ENCODE measurements at regions not wholly inside any gene's neighbourhood (a gene's known extent, or its start where the extent isn't known, plus 50 kb on each side); places are given as distances from the start of the nearest gene placed in this dataset.

- no peaks in the 10 kb centered on the region for H3K79me2 ChIP-seq (replicated peaks; ENCODE audit: insufficient read depth)
- peaks cover 12% of the 10 kb centered on the region for H3K9me2 ChIP-seq (ENCODE audit: insufficient read depth)
- DNase-seq (ENCODE audit: low spot score): peak; percentile 29
- Mint-ChIP-seq H3K27me3 (ENCODE audit: insufficient read depth, low read depth, poor library complexity) (peaks cover 4% of the 10 kb centered on the region), H3K4me3 (no peak overlapping the region), H3K27ac (no peak overlapping the region), H3K36me3 (ENCODE audit: low read depth) (no peaks in the 10 kb centered on the region), H3K4me1 (peaks cover 33% of the 10 kb centered on the region), H3K9me3 (no peaks in the 10 kb centered on the region)
- no peaks in the 10 kb centered on the region for H3F3A ChIP-seq (replicated peaks; ENCODE audit: low read depth)
- no peak overlapping the region for H3K27ac ChIP-seq (ENCODE audit: low read depth)
- no peaks in the 10 kb centered on the region for H3K27me3 ChIP-seq (ENCODE audit: insufficient read depth)
- peaks cover 2% of the 10 kb centered on the region; the same call in 1 of the 2 replicates for H3K36me3 ChIP-seq (ENCODE audit: insufficient read depth)
- H4K20me1 ChIP-seq (replicated peaks; ENCODE audit: insufficient read depth): no peaks in the 10 kb centered on the region
- no peak overlapping the region for H3K4me3 ChIP-seq
- H3K4me1 ChIP-seq (ENCODE audit: insufficient read depth): peaks cover 26% of the 10 kb centered on the region
- no peak overlapping the region; the same call in 1 of the 2 replicates for H3K4me2 ChIP-seq
- TF ChIP-seq CTCF (conservative IDR thresholded peaks at IDR 0.05; ENCODE audit: low read depth in 2 of 2) (peak; percentile 30 to 61; a peak in 3 of 4 replicates), ZNF331 (CRISPR knock-in tag; IDR thresholded peaks at IDR 0.05; ENCODE audit: low read depth) (no peak)
- ATAC-seq: peak; percentile 72
- H2AFZ ChIP-seq: peak overlapping the region; percentile 50; the same call in 1 of the 2 replicates
These were observed 204.6 kb downstream of the CD83 start for GRCh38 chr6:14321992-14322772.

- H3K4me3 Mint-ChIP-seq: no peak overlapping the region
- Histone ChIP-seq H2AFZ (no peak overlapping the region), H4K20me1 (replicated peaks; ENCODE audit: insufficient read depth) (no peaks in the 10 kb centered on the region), H3K27me3 (ENCODE audit: insufficient read depth) (no peaks in the 10 kb centered on the region), H3K4me1 (ENCODE audit: insufficient read depth) (peaks cover 20% of the 10 kb centered on the region), H3F3A (replicated peaks; ENCODE audit: low read depth) (no peaks in the 10 kb centered on the region), H3K36me3 (ENCODE audit: insufficient read depth) (peaks cover 2% of the 10 kb centered on the region; the same call in 1 of the 2 replicates), H3K9me2 (ENCODE audit: insufficient read depth) (peaks cover 12% of the 10 kb centered on the region), H3K79me2 (replicated peaks; ENCODE audit: insufficient read depth) (no peaks in the 10 kb centered on the region), H3K27ac (ENCODE audit: low read depth) (no peak overlapping the region), H3K4me3 (no peak overlapping the region), H3K4me2 (no peak overlapping the region)
- H3K27me3 Mint-ChIP-seq (ENCODE audit: insufficient read depth, low read depth, poor library complexity): peaks cover 4% of the 10 kb centered on the region
- no peak for ATAC-seq
- peaks cover 27% of the 10 kb centered on the region for H3K4me1 Mint-ChIP-seq
- H3K9me3 Mint-ChIP-seq: no peaks in the 10 kb centered on the region
- H3K27ac Mint-ChIP-seq: no peak overlapping the region; the same call in 1 of the 2 replicates
- no peaks in the 10 kb centered on the region for H3K36me3 Mint-ChIP-seq (ENCODE audit: low read depth)
- DNase-seq (ENCODE audit: low spot score): no peak
- TF ChIP-seq REST (IDR thresholded peaks at IDR 0.05; ENCODE audit: unreplicated experiment) (no peak), ZNF114 (CRISPR knock-in tag; IDR thresholded peaks at IDR 0.05) (no peak), ETS1 (IDR thresholded peaks at IDR 0.05) (no peak), POLR2AphosphoS5 (IDR thresholded peaks at IDR 0.05; ENCODE audit: low read depth) (no peak), EZH2 (IDR thresholded peaks at IDR 0.05; ENCODE audit: low read depth, unreplicated experiment) (no peak), EZH2phosphoT487 (IDR thresholded peaks at IDR 0.05; ENCODE audit: unreplicated experiment) (no peak)
These were observed 205.3 kb downstream of the CD83 start for GRCh38 chr6:14322841-14323240.
